ENCODE measurements at regions not wholly inside any gene's neighbourhood (a gene's known extent, or its start where the extent isn't known, plus 50 kb on each side); places are given as distances from the start of the nearest gene placed in this dataset.

GRCh38 chr7:38002689-38003088 lies 82.2 kb downstream of the EPDR1 start:
- no peak for DNase-seq (ENCODE audit: low spot score)

GRCh38 chr7:38006559-38006958 lies 86.1 kb downstream of the EPDR1 start:
- no peak for DNase-seq (ENCODE audit: low spot score)

GRCh38 chr7:38007096-38007495 lies 86.7 kb downstream of the EPDR1 start:
- no peak for DNase-seq (ENCODE audit: low spot score)

- no peak for DNase-seq (ENCODE audit: low spot score)
Measured at GRCh38 chr7:38013246-38013645, 92.8 kb downstream of the EPDR1 start.

- no peak for DNase-seq (ENCODE audit: low spot score)
Measured at GRCh38 chr7:38016567-38016966, 96.1 kb downstream of the EPDR1 start.

GRCh38 chr7:38017320-38017719 lies 96.9 kb downstream of the EPDR1 start:
- no peak for DNase-seq (ENCODE audit: low spot score)

- no peak for DNase-seq (ENCODE audit: low spot score)
Measured at GRCh38 chr7:38020121-38020785, 99.8 kb downstream of the EPDR1 start.

GRCh38 chr7:38021892-38022291 lies 101.5 kb downstream of the EPDR1 start:
- DNase-seq (ENCODE audit: low spot score), result no peak

GRCh38 chr7:38025815-38026214 lies 105.4 kb downstream of the EPDR1 start:
- no peak for DNase-seq (ENCODE audit: low spot score)

- DNase-seq (ENCODE audit: low spot score), result no peak
Measured at GRCh38 chr7:38027884-38028455, 107.5 kb downstream of the EPDR1 start.

GRCh38 chr7:38034062-38034908 lies 113.8 kb downstream of the EPDR1 start:
- no peak for DNase-seq (ENCODE audit: low spot score)

GRCh38 chr7:38040831-38041230 lies 120.4 kb downstream of the EPDR1 start:
- no peak for DNase-seq (ENCODE audit: low spot score)

GRCh38 chr7:38049679-38050078 lies 128.4 kb upstream of the STARD3NL start:
- DNase-seq (ENCODE audit: low spot score), result no peak

GRCh38 chr7:38051311-38051710 lies 126.7 kb upstream of the STARD3NL start:
- DNase-seq (ENCODE audit: low spot score), result no peak

GRCh38 chr7:38051786-38052185 lies 126.3 kb upstream of the STARD3NL start:
- no peak for DNase-seq (ENCODE audit: low spot score)

GRCh38 chr7:38052786-38053185 lies 125.3 kb upstream of the STARD3NL start:
- peak; percentile 6 for DNase-seq (ENCODE audit: low spot score)

- peak; percentile 52 for DNase-seq (ENCODE audit: low spot score)
Measured at GRCh38 chr7:38054199-38054598, 123.8 kb upstream of the STARD3NL start.

GRCh38 chr7:38057829-38058228 lies 120.2 kb upstream of the STARD3NL start:
- DNase-seq (ENCODE audit: low spot score), result no peak

GRCh38 chr7:38060116-38060515 lies 117.9 kb upstream of the STARD3NL start:
- DNase-seq (ENCODE audit: low spot score), result no peak

GRCh38 chr7:38060637-38061036 lies 117.4 kb upstream of the STARD3NL start:
- DNase-seq (ENCODE audit: low spot score), result no peak

GRCh38 chr7:38066391-38066790 lies 111.7 kb upstream of the STARD3NL start:
- DNase-seq (ENCODE audit: low spot score), result peak; percentile 18

GRCh38 chr7:38068461-38068860 lies 109.6 kb upstream of the STARD3NL start:
- DNase-seq (ENCODE audit: low spot score), result no peak

- DNase-seq (ENCODE audit: low spot score), result no peak
Measured at GRCh38 chr7:38069052-38069451, 109.0 kb upstream of the STARD3NL start.
